ENCODE measurements at regions not wholly inside any gene's neighbourhood (a gene's known extent, or its start where the extent isn't known, plus 50 kb on each side); places are given as distances from the start of the nearest gene placed in this dataset.

GRCh38 chr11:95577716-95578460, 211.7 kb downstream of the FAM76B start:
- no peak for DNase-seq

DNA sequence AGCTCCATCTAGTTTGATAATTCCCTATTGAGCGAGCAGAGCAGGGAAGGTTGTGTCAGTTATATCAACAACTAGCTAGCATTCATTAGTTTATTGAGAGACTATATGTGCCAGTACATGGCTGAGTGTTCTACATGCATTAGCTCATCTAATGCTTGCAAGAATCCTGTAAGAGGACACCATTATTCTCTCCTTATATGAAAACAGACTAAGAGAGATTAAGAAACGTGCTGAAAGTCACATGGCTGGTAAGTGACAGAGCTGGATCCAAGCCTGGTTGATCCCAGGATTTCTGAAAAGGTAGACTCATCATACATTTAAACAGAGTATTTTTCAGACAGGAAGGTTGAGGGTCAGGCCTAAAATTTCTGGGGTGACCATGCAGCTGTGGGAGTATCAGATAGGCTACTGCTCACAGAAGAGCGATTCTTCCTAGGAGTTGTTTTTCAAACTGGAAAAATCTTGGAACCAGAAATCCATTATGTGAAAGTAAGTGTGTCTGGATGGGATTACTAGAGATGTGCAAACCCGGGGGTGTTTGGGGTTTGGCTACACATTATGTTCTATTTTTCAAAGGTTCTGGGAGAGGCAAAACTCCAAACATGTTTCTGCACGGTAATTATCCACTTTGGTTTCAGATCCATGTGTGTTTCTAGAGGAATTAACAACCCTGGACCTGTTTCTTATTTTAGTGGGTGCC, 213.3 kb downstream of the FAM76B start:
- DNase-seq = no peak

DNA sequence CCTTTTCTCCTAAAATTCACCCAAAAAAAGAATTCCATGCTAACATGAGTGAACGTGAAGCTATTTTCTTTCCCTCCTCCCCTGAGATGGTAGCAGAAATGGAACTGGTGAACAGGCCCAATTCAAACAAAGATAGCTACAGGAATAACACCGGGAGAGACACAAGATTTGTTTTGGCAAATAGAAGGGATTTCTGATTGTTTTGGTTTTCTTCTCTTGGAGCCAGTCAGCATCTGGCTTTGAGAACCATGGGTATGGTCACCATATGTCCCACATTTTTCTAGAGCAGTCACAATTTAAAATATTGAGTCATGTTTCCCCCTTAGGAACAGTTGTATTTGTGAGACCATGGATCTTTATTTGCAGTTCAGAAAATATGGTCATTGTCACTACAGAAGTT, 214.1 kb downstream of the FAM76B start:
- DNase-seq = no peak

DNA sequence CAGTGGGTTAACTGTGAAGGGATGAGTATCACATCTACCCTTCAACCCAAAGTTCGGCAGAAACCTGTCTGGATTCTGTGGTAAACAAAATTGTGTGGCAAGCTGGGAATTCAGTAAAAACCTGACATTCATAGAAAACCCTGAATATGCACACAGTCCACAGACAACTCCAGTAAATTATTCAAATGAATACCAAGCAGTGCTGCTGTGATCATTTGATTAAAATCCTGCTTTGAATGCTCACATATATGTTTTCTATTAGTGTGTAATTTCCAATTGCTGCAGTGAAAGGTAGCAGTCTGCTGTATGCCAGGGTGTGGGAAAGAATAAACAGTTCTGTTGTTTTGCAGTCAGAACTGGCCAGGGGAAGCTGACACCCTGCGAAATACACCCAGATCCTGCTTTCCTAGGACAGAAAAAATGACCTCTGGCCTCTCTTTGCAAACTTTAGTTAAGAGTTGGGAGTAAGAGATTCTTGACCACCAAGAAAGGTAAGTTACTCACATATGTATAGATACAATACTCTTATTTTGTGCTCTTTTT, 217.8 kb downstream of the FAM76B start:
- no peak for DNase-seq

DNA sequence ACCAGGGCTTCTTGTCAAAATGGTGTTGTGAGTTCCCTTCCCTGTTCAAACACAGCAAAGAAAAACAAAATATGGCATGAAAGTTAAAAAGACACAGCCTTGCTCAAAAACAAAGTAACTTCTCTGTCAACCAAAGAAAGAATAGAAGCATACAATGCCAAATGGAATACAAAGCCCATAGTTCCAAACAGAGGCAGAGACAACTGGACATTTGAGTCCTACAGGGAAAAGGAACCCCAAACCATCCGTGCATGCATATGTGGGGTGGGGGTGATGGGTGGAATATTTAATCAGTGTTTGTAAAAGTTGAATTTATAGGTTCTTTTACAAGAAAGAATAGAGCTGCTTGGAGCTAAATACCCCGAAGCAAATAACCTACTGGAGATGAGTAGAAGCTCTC, 218.7 kb downstream of the FAM76B start:
- DNase-seq = no peak

DNA sequence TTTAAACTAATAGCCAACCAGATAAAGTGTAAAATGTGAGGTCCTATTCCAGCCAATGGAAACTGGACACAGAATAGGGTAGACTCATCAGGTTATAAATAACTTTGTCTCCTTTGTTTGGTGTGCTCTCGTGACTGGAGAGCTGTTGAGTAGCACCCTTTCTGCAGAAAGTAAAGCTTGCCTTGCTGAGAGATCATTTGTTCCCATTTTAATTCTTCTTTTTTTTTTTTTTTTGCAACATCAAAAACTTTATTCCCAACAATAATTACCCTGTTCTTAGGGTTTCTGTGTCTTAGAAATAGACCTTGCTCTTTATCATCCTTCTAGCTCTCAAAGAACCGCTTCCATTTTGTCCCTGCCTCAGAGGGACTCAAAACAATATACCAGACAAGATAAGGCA, 220.4 kb downstream of the FAM76B start:
- no peak for DNase-seq

- DNase-seq = no peak
These were observed 221.3 kb downstream of the FAM76B start for GRCh38 chr11:95568281-95568680.

DNA sequence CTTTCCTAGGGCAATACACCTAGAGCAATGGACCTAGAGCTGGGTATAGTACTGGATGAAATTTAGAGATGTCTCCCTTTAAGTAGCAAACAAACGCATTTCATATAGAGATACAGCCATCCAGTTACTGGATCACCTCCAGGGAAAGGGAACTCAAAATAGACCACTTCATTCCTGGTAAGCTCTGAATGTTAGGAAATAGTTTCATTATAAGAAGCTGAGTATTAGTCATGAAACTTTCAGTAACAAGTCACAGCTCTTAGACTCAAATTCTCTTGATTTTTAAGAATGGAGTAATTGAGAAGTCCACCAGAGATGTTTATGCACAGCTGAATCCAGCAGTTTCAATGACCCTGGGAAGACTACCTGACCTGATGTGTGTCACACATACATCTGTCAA, 221.9 kb downstream of the FAM76B start:
- no peak for DNase-seq

- DNase-seq = no peak
These were observed 223.4 kb downstream of the FAM76B start for GRCh38 chr11:95566211-95566610.

DNA sequence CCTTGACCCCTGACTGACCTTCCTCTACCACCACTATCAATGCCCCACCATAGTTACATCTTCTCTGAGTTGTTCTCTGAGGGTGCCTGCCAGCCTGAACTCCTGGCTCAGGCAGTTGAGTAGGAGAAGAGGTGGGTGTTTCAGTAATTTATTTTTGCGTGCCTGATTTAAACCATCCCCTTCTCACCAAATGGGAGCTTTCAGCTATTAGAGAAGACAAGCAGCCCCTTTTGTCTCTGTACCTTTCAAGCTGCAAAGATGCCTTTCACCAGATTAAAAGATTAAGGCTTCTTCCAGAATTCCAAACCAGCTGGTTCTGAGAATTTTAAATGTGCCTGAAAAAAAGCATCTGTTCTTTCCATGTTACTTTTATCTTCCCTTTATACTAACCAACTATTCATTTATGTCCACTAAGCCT, 223.8 kb downstream of the FAM76B start:
- no peak for DNase-seq

DNA sequence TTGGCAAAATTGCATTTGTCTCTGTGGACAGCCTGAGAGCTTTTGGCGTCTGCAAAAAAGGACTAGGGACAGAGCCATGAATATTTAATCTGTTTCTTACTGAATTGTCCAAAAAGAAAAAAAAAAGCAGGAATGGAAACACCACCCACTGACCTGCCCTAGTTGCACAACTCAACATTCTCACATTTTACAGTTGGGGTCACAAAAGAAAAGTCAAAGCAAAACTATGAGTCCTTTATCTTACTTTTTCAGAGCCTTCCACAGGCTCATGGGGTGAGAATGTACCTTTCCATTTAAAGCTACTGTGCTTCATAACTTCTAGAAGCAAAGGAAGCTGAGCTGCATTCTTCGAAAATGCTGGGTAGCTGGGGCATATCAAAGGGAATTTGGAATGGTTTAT, 225.7 kb downstream of the FAM76B start:
- DNase-seq = no peak

GRCh38 chr11:95563173-95563572, 226.4 kb downstream of the FAM76B start:
- DNase-seq = no peak

GRCh38 chr11:95562196-95562921, 227.2 kb downstream of the FAM76B start:
- DNase-seq = no peak

GRCh38 chr11:95559899-95560298, 229.7 kb downstream of the FAM76B start:
- DNase-seq = no peak

DNA sequence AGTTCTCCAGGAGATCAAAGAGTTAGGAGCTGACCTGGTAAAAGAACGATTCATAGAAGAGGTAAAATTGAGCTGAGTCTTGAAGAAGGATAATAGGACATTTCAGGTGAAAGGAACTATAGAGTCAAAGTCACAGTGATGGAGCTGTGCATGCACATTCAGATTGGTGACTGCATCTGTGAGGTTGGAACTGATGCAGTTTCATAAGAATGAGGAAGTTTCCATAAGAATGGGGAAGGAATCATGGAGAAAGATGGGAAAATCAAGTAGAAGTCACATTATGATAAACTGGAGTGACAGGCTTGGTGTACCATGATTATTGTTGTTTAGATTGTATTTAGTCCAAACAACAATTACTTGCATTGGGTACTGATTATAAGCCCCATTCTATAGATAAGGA, 232.2 kb downstream of the FAM76B start:
- DNase-seq = no peak

- peak; percentile 89 for DNase-seq
These were observed 233.0 kb downstream of the FAM76B start for GRCh38 chr11:95556342-95557163.

DNA sequence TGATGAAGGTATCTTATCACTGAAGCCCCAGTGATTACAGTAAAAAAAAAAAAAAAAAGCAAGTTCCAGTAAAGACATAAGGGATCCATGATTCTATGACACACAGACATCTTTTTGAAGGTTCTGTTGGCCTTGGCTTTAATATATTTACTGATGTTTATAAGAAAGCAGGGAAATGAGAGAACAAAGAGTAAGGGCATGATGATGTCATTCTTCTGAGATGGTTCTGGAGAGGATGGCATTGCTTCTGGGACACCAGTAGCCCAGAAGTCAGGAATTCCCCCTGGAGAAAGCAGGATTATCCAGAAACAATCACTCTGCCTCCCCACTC, 233.6 kb downstream of the FAM76B start:
- DNase-seq = no peak

- no peak for DNase-seq
These were observed 234.7 kb downstream of the FAM76B start for GRCh38 chr11:95554911-95555310.

DNA sequence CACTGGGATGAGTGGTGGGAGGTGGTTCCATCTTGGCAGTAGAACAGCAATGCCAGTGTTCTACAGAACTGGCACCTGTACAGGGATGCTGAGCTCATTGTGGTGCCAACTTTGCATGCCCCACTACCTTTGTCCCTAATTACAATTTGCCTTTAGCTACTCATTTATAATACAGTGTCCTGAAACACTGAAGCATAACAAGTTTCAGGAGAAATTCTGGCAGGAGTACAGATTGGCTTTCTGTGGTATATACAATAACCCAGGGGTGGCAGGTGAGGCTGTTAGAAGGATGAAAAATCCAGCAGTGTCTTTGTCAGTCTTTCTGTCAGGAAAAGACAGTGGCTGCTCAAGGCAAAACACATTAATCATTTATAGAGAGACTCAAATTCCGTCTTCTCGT, 240.3 kb downstream of the FAM76B start:
- no peak for DNase-seq

DNA sequence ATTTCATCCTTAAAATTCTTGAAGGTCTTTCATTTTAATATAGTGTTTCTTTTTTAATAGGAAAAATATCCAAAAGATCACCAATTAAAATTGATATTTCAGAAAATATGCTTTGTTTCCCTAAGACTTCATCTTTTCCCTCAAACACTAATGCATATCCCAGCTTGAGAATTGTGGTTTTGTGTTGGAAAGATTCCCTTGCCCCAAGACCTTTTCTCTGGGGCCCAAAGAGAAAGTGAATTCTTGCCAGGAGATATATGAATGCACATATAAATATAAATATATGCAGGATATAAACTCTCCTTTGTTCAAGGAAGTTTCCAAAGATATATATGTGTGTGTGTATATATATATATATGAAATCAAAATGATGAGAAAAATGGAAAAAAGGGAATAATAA, 241.2 kb downstream of the FAM76B start:
- DNase-seq = no peak

- DNase-seq = no peak
These were observed 241.6 kb downstream of the FAM76B start for GRCh38 chr11:95547976-95548375.

- no peak for DNase-seq
These were observed 242.4 kb downstream of the FAM76B start for GRCh38 chr11:95547186-95547585.
